Epithelial cell of esophagus (primary cell): ENCODE measurements at regions not wholly inside any gene's neighbourhood (a gene's known extent, or its start where the extent isn't known, plus 50 kb on each side); places are given as distances from the start of the nearest gene placed in this dataset.
"Not testable (repeated sequence)": the region's sequence is repeated elsewhere in the genome, so short reads cannot be mapped to it uniquely, and the experiment has no call there.

Experiments
- DNase-seq: peaks from one replicate; pipeline ENCODE4 v3.0.0; 2010; ENCODE audit warnings: low read depth
- H3K4me3 ChIP-seq: 2 replicates; pipeline ENCODE4 v1.5.1; 2011; ENCODE audit warnings: mild to moderate bottlenecking, low read length, control low read depth
- CTCF ChIP-seq: IDR thresholded peaks from 2 replicates; pipeline ENCODE4 v1.5.1; 2011; ENCODE audit warnings: low read depth, mild to moderate bottlenecking, low read length, control low read depth, inconsistent platforms; ENCODE audit not compliant: insufficient read depth; ENCODE audit errors: missing control alignments

- peak; percentile 25 for DNase-seq
- TF ChIP-seq CTCF: no peak
- H3K4me3 ChIP-seq: no peak overlapping the region
Measured at GRCh38 chr17:5888811-5889210, 181.4 kb upstream of the WSCD1 start.

- TF ChIP-seq CTCF: no peak
Measured at GRCh38 chr17:5892921-5893675, 177.1 kb upstream of the WSCD1 start.

GRCh38 chr17:5893741-5894140 is 176.4 kb upstream of the WSCD1 start:
- no peak overlapping the region for H3K4me3 ChIP-seq
- no peak for TF ChIP-seq CTCF
- no peak for DNase-seq

More at GRCh38 chr17:5892921-5893675, 177.1 kb upstream of the WSCD1 start:
- H3K4me3 ChIP-seq: no peak overlapping the region
- DNase-seq: no peak

GRCh38 chr17:5895276-5895675 is 174.9 kb upstream of the WSCD1 start:
- no peak for DNase-seq
- TF ChIP-seq CTCF: no peak
- H3K4me3 ChIP-seq: no peak overlapping the region

GRCh38 chr17:5896215-5896614 is 174.0 kb upstream of the WSCD1 start:
- TF ChIP-seq CTCF: no peak
- H3K4me3 ChIP-seq: no peak overlapping the region
- no peak for DNase-seq

- DNase-seq: no peak
- no peak overlapping the region for H3K4me3 ChIP-seq
- no peak for TF ChIP-seq CTCF
Measured at GRCh38 chr17:5897275-5897911, 172.8 kb upstream of the WSCD1 start.

- H3K4me3 ChIP-seq, DNase-seq: not testable (repeated sequence)
Measured at GRCh38 chr17:5897981-5898380, 172.2 kb upstream of the WSCD1 start.
